Naive B cell (primary cell): ENCODE measurements at regions not wholly inside any gene's neighbourhood (a gene's known extent, or its start where the extent isn't known, plus 50 kb on each side); places are given as distances from the start of the nearest gene placed in this dataset.

Source experiments
- ATAC-seq, 2 donors: fragments of 150-1000 bp; cut with Tn5 transposase; 2 replicates each; pipeline ENCODE4 v1.10.0; 2021; ENCODE audit warnings: low read depth in 2 of 2, mild to moderate bottlenecking in 2 of 2, moderate library complexity in 2 of 2
- DNase-seq: peaks from one replicate; pipeline ENCODE4 v3.0.0; 2022
- H3K27ac Mint-ChIP-seq, 6 donors: one replicate each; pipeline ENCODE4 v1.8.0; 2020 to 2022; ENCODE audit warnings: mild to moderate bottlenecking in 6 of 6, mixed read lengths in 6 of 6, moderate library complexity in 5 of 6, inconsistent platforms in 2 of 6
- H3K27me3 Mint-ChIP-seq, 3 donors: one replicate each; pipeline ENCODE4 v1.8.0; 2021 to 2022; ENCODE audit warnings: mixed read lengths in 3 of 3, mild to moderate bottlenecking in 1 of 3
- H3K36me3 Mint-ChIP-seq, 2 donors: one replicate each; pipeline ENCODE4 v1.8.0; 2020 to 2022; ENCODE audit warnings: mixed read lengths in 2 of 2, inconsistent platforms in 1 of 2, mild to moderate bottlenecking in 1 of 2
- H3K4me1 Mint-ChIP-seq, 3 donors: one replicate each; pipeline ENCODE4 v1.8.0; 2020 to 2022; ENCODE audit warnings: mixed read lengths in 3 of 3, inconsistent platforms in 1 of 3, mild to moderate bottlenecking in 1 of 3, moderate library complexity in 1 of 3
- H3K4me3 Mint-ChIP-seq, 8 donors: one replicate each; pipeline ENCODE4 v1.8.0; 2020 to 2022; ENCODE audit warnings: mild to moderate bottlenecking in 8 of 8, mixed read lengths in 8 of 8, moderate library complexity in 8 of 8, inconsistent platforms in 2 of 8
- H3K9me3 Mint-ChIP-seq, 7 donors: one replicate each; pipeline ENCODE4 v1.8.0; 2020 to 2022; ENCODE audit warnings: mixed read lengths in 7 of 7, mild to moderate bottlenecking in 5 of 7, inconsistent platforms in 2 of 7, moderate library complexity in 1 of 7

GRCh38 chr12:92289629-92290349 lies 144.1 kb upstream of the BTG1 start:
- Mint-ChIP-seq H3K36me3 (peaks cover 0 to 5% of the 10 kb centered on the region in 2 donors), H3K27ac (peak overlapping the region in 1 of 6 donors; percentile 27), H3K9me3 (no peaks in the 10 kb centered on the region), H3K4me1 (peaks cover 0 to 9% (median 0%) of the 10 kb centered on the region in 3 donors), H3K27me3 (no peaks in the 10 kb centered on the region), H3K4me3 (no peak overlapping the region)
- DNase-seq (no peak), ATAC-seq (no peak)

- Mint-ChIP-seq H3K4me1 (peaks cover 0 to 9% (median 0%) of the 10 kb centered on the region in 3 donors), H3K36me3 (peaks cover 0 to 5% of the 10 kb centered on the region in 2 donors), H3K27ac (peak overlapping the region in 1 of 6 donors; percentile 67), H3K4me3 (peak overlapping the region in 1 of 8 donors; percentile 35), H3K9me3 (no peaks in the 10 kb centered on the region), H3K27me3 (no peaks in the 10 kb centered on the region)
- no peak for DNase-seq
- no peak for ATAC-seq
These were observed 142.9 kb upstream of the BTG1 start for GRCh38 chr12:92288561-92288960.

GRCh38 chr12:92278378-92278828 lies 132.8 kb upstream of the BTG1 start:
- Mint-ChIP-seq H3K27me3 (no peaks in the 10 kb centered on the region), H3K4me3 (no peak overlapping the region), H3K36me3 (no peaks in the 10 kb centered on the region), H3K27ac (peak overlapping the region in 4 of 6 donors; percentile 19 to 75 (median 60)), H3K9me3 (peaks cover 0 to 1% (median 0%) of the 10 kb centered on the region in 7 donors), H3K4me1 (peaks cover 4 to 13% (median 5%) of the 10 kb centered on the region in 3 donors)
- DNase-seq (no peak), ATAC-seq (no peak)

- Mint-ChIP-seq H3K27ac (peak overlapping the region in 4 of 6 donors; percentile 51 to 75 (median 60)), H3K27me3 (no peaks in the 10 kb centered on the region), H3K4me1 (peaks cover 4 to 13% (median 5%) of the 10 kb centered on the region in 3 donors), H3K9me3 (peaks cover 0 to 1% (median 0%) of the 10 kb centered on the region in 7 donors), H3K36me3 (no peaks in the 10 kb centered on the region), H3K4me3 (peak overlapping the region in 1 of 8 donors; percentile 19)
- DNase-seq (no peak), ATAC-seq (no peak)
These were observed 132.1 kb upstream of the BTG1 start for GRCh38 chr12:92277795-92278194.

- H3K36me3 Mint-ChIP-seq: no peaks in the 10 kb centered on the region
- peaks cover 0 to 1% (median 0%) of the 10 kb centered on the region in 7 donors for H3K9me3 Mint-ChIP-seq
- peaks cover 4 to 22% (median 5%) of the 10 kb centered on the region in 3 donors for H3K4me1 Mint-ChIP-seq
- peak overlapping the region in 1 of 6 donors; percentile 85 for H3K27ac Mint-ChIP-seq
- H3K27me3 Mint-ChIP-seq: no peaks in the 10 kb centered on the region
- H3K4me3 Mint-ChIP-seq: no peak overlapping the region
- no peak for ATAC-seq
- no peak for DNase-seq
These were observed 130.6 kb upstream of the BTG1 start for GRCh38 chr12:92276276-92276675.

- ATAC-seq: no peak
- DNase-seq: no peak
- H3K9me3 Mint-ChIP-seq: peaks cover 0 to 1% (median 0%) of the 10 kb centered on the region in 7 donors
- no peaks in the 10 kb centered on the region for H3K36me3 Mint-ChIP-seq
- H3K27me3 Mint-ChIP-seq: no peaks in the 10 kb centered on the region
- peaks cover 4 to 28% (median 5%) of the 10 kb centered on the region in 3 donors for H3K4me1 Mint-ChIP-seq
- H3K4me3 Mint-ChIP-seq: no peak overlapping the region
- peak overlapping the region in 1 of 6 donors; percentile 40 for H3K27ac Mint-ChIP-seq
These were observed 130.0 kb upstream of the BTG1 start for GRCh38 chr12:92275443-92276154.

- H3K9me3 Mint-ChIP-seq: no peaks in the 10 kb centered on the region
- peaks cover 9 to 33% (median 10%) of the 10 kb centered on the region in 3 donors for H3K4me1 Mint-ChIP-seq
- H3K27me3 Mint-ChIP-seq: no peaks in the 10 kb centered on the region
- H3K36me3 Mint-ChIP-seq: no peaks in the 10 kb centered on the region
- ATAC-seq (no peak), DNase-seq (no peak)
- H3K4me3 Mint-ChIP-seq: no peak overlapping the region
- no peak overlapping the region for H3K27ac Mint-ChIP-seq
These were observed 127.4 kb upstream of the BTG1 start for GRCh38 chr12:92273076-92273475.

GRCh38 chr12:92272061-92272964 lies 126.7 kb upstream of the BTG1 start:
- H3K36me3 Mint-ChIP-seq: no peaks in the 10 kb centered on the region
- peaks cover 9 to 33% (median 10%) of the 10 kb centered on the region in 3 donors for H3K4me1 Mint-ChIP-seq
- no peaks in the 10 kb centered on the region for H3K27me3 Mint-ChIP-seq
- ATAC-seq (no peak), DNase-seq (no peak)
- H3K9me3 Mint-ChIP-seq: no peaks in the 10 kb centered on the region
- peak overlapping the region in 1 of 6 donors; percentile 2 for H3K27ac Mint-ChIP-seq
- H3K4me3 Mint-ChIP-seq: no peak overlapping the region

GRCh38 chr12:92271341-92271740 lies 125.7 kb upstream of the BTG1 start:
- H3K9me3 Mint-ChIP-seq: no peaks in the 10 kb centered on the region
- H3K36me3 Mint-ChIP-seq: no peaks in the 10 kb centered on the region
- H3K4me1 Mint-ChIP-seq: peaks cover 4 to 26% (median 10%) of the 10 kb centered on the region in 3 donors
- no peak overlapping the region for H3K4me3 Mint-ChIP-seq
- no peaks in the 10 kb centered on the region for H3K27me3 Mint-ChIP-seq
- peak overlapping the region in 1 of 6 donors; percentile 83 for H3K27ac Mint-ChIP-seq
- DNase-seq (no peak), ATAC-seq (no peak)

- Mint-ChIP-seq H3K4me1 (peaks cover 4 to 25% (median 7%) of the 10 kb centered on the region in 3 donors), H3K27me3 (no peaks in the 10 kb centered on the region), H3K27ac (peak overlapping the region in 2 of 6 donors; percentile 27 to 83), H3K36me3 (no peaks in the 10 kb centered on the region), H3K9me3 (no peaks in the 10 kb centered on the region), H3K4me3 (no peak overlapping the region)
- no peak for ATAC-seq
- DNase-seq: no peak
These were observed 124.9 kb upstream of the BTG1 start for GRCh38 chr12:92270521-92270920.

GRCh38 chr12:92268946-92269345 lies 123.3 kb upstream of the BTG1 start:
- no peaks in the 10 kb centered on the region for H3K9me3 Mint-ChIP-seq

GRCh38 chr12:92261692-92262091 lies 116.0 kb upstream of the BTG1 start:
- no peak for ATAC-seq
- Mint-ChIP-seq H3K27me3 (no peaks in the 10 kb centered on the region), H3K9me3 (no peaks in the 10 kb centered on the region), H3K4me3 (no peak overlapping the region), H3K27ac (no peak overlapping the region), H3K4me1 (peaks cover 20 to 34% (median 33%) of the 10 kb centered on the region in 3 donors), H3K36me3 (peaks cover 0 to 3% of the 10 kb centered on the region in 2 donors)
- no peak for DNase-seq

More at GRCh38 chr12:92268946-92269345, 123.3 kb upstream of the BTG1 start:
- Mint-ChIP-seq H3K4me1 (peaks cover 4 to 25% (median 7%) of the 10 kb centered on the region in 3 donors), H3K4me3 (no peak overlapping the region), H3K27ac (peak overlapping the region in 2 of 6 donors; percentile 2), H3K36me3 (no peaks in the 10 kb centered on the region), H3K27me3 (no peaks in the 10 kb centered on the region)
- ATAC-seq: no peak
- no peak for DNase-seq

- H3K27ac Mint-ChIP-seq: peak overlapping the region in 3 of 6 donors; percentile 13 to 78 (median 57)
- H3K4me3 Mint-ChIP-seq: no peak overlapping the region
- no peak for DNase-seq
- no peaks in the 10 kb centered on the region for H3K9me3 Mint-ChIP-seq
- H3K27me3 Mint-ChIP-seq: no peaks in the 10 kb centered on the region
- peak; percentile 56 to 60 for ATAC-seq
- H3K4me1 Mint-ChIP-seq: peaks cover 23 to 38% (median 37%) of the 10 kb centered on the region in 3 donors
- H3K36me3 Mint-ChIP-seq: peaks cover 0 to 3% of the 10 kb centered on the region in 2 donors
These were observed 115.4 kb upstream of the BTG1 start for GRCh38 chr12:92261071-92261470.
